ENCODE measurements at regions not wholly inside any gene's neighbourhood (a gene's known extent, or its start where the extent isn't known, plus 50 kb on each side); places are given as distances from the start of the nearest gene placed in this dataset.
"Not testable (repeated sequence)": the region's sequence is repeated elsewhere in the genome, so short reads cannot be mapped to it uniquely, and the experiment has no call there.

- Histone ChIP-seq H3K27ac (no peak overlapping the region), H3K9me3 (replicated peaks) (no peaks in the 10 kb centered on the region), H3K4me1 (no peaks in the 10 kb centered on the region), H3K4me3 (no peak overlapping the region), H3K27me3 (no peaks in the 10 kb centered on the region), H3K36me3 (no peaks in the 10 kb centered on the region)
- DNase-seq: no peak
Measured at GRCh38 chrX:97860226-97860625, 976.5 kb downstream of the RPA4 start.

DNA sequence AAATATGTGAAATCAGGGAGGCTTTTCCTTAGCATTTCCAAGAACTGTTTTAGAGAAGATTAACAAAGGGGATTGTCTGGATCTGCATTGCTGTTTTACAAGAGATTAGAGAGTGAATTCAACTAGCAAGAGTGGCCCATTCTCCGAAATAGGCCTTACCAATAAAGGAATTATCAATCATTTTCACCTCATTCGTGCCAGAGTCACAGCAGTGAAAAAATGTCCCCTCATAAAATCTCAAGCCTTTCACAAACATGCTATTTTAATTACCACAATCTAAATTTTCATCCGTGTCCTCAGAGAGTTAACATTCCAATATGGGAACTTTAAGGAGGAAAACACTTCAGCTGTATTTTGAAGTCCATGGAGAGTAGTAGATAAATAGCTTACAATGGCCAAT is 979.6 kb downstream of the RPA4 start:
- Histone ChIP-seq H3K36me3 (no peaks in the 10 kb centered on the region), H3K9me3 (replicated peaks) (no peaks in the 10 kb centered on the region), H3K27ac (no peak overlapping the region), H3K27me3 (no peaks in the 10 kb centered on the region), H3K4me1 (no peaks in the 10 kb centered on the region), H3K4me3 (no peak overlapping the region)
- DNase-seq: no peak

- Histone ChIP-seq H3K27me3 (no peaks in the 10 kb centered on the region), H3K27ac (no peak overlapping the region), H3K36me3 (no peaks in the 10 kb centered on the region), H3K4me1 (no peaks in the 10 kb centered on the region), H3K4me3 (no peak overlapping the region), H3K9me3 (replicated peaks) (no peaks in the 10 kb centered on the region)
- DNase-seq: no peak
Measured at GRCh38 chrX:97867266-97867665, 983.6 kb downstream of the RPA4 start.

GRCh38 chrX:97876697-97877407 is 993.1 kb downstream of the RPA4 start:
- H3K9me3 ChIP-seq (replicated peaks): no peaks in the 10 kb centered on the region
- no peak overlapping the region for H3K4me3 ChIP-seq
- no peaks in the 10 kb centered on the region for H3K4me1 ChIP-seq
- no peaks in the 10 kb centered on the region for H3K36me3 ChIP-seq
- no peaks in the 10 kb centered on the region for H3K27me3 ChIP-seq
- no peak for DNase-seq
- H3K27ac ChIP-seq: no peak overlapping the region

- Histone ChIP-seq H3K27ac (no peak overlapping the region), H3K4me1 (no peaks in the 10 kb centered on the region), H3K9me3 (replicated peaks) (no peaks in the 10 kb centered on the region), H3K4me3 (no peak overlapping the region), H3K27me3 (no peaks in the 10 kb centered on the region), H3K36me3 (no peaks in the 10 kb centered on the region)
- no peak for DNase-seq
Measured at GRCh38 chrX:97882306-97882705, 998.6 kb downstream of the RPA4 start.

DNA sequence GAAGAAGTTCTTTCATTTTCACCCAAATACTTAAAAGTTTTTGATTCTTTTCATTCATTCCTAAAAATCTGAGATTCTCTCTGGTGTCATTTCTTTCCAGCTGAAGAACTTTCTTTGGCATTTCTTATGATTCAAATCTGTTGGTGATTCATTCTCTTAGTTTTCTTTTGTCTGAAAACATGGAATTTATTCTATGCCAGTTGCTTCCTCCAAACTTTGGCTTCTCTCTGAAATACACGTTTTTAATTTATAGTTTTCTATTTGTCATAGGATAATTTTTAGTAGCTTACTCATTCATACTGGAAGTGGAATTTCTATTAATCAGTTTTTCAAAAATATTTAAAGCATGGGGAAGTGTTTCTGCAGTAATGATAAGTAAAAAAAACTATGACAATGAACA is 1012.0 kb downstream of the RPA4 start:
- DNase-seq: no peak
- Histone ChIP-seq H3K4me1 (no peaks in the 10 kb centered on the region), H3K27me3 (no peaks in the 10 kb centered on the region), H3K9me3 (replicated peaks) (no peaks in the 10 kb centered on the region), H3K4me3 (no peak overlapping the region), H3K36me3 (no peaks in the 10 kb centered on the region), H3K27ac (no peak overlapping the region)

GRCh38 chrX:97897998-97898397 is 1014.3 kb downstream of the RPA4 start:
- DNase-seq: no peak
- Histone ChIP-seq H3K4me3 (no peak overlapping the region), H3K27ac (no peak overlapping the region)

GRCh38 chrX:97898798-97899197 is 1015.1 kb downstream of the RPA4 start:
- Histone ChIP-seq H3K4me3 (no peak overlapping the region), H3K36me3 (no peaks in the 10 kb centered on the region), H3K9me3 (replicated peaks) (no peaks in the 10 kb centered on the region), H3K27ac (no peak overlapping the region), H3K27me3 (no peaks in the 10 kb centered on the region), H3K4me1 (no peaks in the 10 kb centered on the region)
- DNase-seq: no peak

More at GRCh38 chrX:97897998-97898397, 1014.3 kb downstream of the RPA4 start:
- no peaks in the 10 kb centered on the region for H3K9me3 ChIP-seq (replicated peaks)
- H3K4me1 ChIP-seq: no peaks in the 10 kb centered on the region
- H3K27me3 ChIP-seq: no peaks in the 10 kb centered on the region
- no peaks in the 10 kb centered on the region for H3K36me3 ChIP-seq

- Histone ChIP-seq H3K9me3 (replicated peaks) (no peaks in the 10 kb centered on the region), H3K4me1 (no peaks in the 10 kb centered on the region), H3K4me3 (no peak overlapping the region), H3K36me3 (no peaks in the 10 kb centered on the region), H3K27me3 (no peaks in the 10 kb centered on the region), H3K27ac (no peak overlapping the region)
- no peak for DNase-seq
Measured at GRCh38 chrX:97907791-97908190, 1024.1 kb downstream of the RPA4 start.

DNA sequence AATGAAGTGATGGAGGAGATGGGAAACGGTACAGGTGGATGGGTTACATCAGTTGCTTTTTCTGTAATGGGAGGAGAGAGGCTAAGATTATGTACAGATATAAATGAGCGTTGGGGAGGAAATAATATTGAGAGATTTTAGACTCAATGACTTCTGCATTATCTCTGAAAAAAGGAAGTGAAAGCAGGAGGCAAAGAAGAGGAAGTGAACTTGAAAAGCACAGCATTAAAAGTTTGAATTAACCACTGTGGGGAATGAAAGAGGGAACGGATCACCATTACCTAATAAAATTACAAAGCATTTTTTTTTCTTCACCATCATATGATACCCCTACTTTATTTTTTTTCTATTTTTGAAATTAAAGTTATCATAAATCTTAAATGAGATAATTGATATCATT is 1025.5 kb downstream of the RPA4 start:
- H3K27ac ChIP-seq: no peak overlapping the region
- no peaks in the 10 kb centered on the region for H3K9me3 ChIP-seq (replicated peaks)
- H3K4me3 ChIP-seq: no peak overlapping the region
- no peaks in the 10 kb centered on the region for H3K27me3 ChIP-seq
- no peak for DNase-seq
- no peaks in the 10 kb centered on the region for H3K36me3 ChIP-seq
- H3K4me1 ChIP-seq: no peaks in the 10 kb centered on the region

- not testable (repeated sequence) for H3K27ac ChIP-seq; H3K9me3 ChIP-seq (replicated peaks); H3K36me3 ChIP-seq; H3K4me1 ChIP-seq; H3K27me3 ChIP-seq; H3K4me3 ChIP-seq; DNase-seq
Measured at GRCh38 chrX:97915390-97915789, 1031.7 kb downstream of the RPA4 start.

DNA sequence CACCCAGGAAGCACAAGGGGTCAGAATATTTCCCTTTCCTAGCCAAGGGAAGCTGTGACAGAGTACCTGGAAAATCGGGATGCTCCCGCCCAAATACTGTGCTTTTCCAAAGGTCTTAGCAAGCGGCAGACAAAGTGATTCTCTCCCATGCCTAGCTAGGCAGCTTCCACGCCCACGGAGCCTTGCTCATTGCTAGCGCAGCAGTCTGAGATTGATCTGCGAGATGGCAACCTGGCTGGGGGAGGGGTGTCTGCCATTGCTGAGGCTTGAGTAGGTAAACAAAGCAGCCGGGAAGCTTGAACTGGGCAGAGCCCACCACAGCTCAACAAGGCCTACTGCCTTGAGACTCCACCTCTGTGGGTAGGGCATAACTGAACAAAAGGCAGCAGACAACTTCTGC is 1037.5 kb downstream of the RPA4 start:
- not testable (repeated sequence) for DNase-seq; H3K9me3 ChIP-seq (replicated peaks); H3K4me3 ChIP-seq; H3K27me3 ChIP-seq; H3K27ac ChIP-seq; H3K36me3 ChIP-seq; H3K4me1 ChIP-seq

- H3K27ac ChIP-seq: no peak overlapping the region
- H3K9me3 ChIP-seq (replicated peaks): no peaks in the 10 kb centered on the region
- H3K36me3 ChIP-seq: no peaks in the 10 kb centered on the region
- no peaks in the 10 kb centered on the region for H3K27me3 ChIP-seq
- H3K4me3 ChIP-seq: no peak overlapping the region
- no peak for DNase-seq
- H3K4me1 ChIP-seq: no peaks in the 10 kb centered on the region
Measured at GRCh38 chrX:97931586-97931985, 1047.9 kb downstream of the RPA4 start.

- no peak for DNase-seq
- Histone ChIP-seq H3K27ac (no peak overlapping the region), H3K9me3 (replicated peaks) (no peaks in the 10 kb centered on the region), H3K36me3 (no peaks in the 10 kb centered on the region), H3K27me3 (no peaks in the 10 kb centered on the region), H3K4me1 (no peaks in the 10 kb centered on the region), H3K4me3 (no peak overlapping the region)
Measured at GRCh38 chrX:97936296-97936695, 1052.6 kb downstream of the RPA4 start.

DNA sequence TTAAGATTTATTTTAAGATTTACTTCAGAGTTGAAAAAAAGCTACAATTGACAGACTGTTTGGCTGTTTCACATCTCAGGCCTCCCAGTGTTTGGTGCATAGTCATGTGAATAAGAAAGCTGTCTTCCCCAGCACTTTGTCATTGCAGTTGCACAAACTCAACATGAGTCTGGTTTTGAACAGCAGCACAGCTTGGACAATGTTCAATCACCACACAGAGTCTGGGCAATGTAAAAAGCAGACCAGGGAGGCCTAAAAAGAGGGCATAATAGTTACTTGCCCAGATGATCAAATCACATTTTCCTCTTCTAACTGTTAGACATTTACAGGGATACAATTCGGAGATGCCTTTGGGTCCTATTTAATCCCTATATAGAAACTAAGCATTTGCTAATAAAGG is 1055.0 kb downstream of the RPA4 start:
- Histone ChIP-seq H3K4me1 (no peaks in the 10 kb centered on the region), H3K4me3 (no peak overlapping the region), H3K27ac (no peak overlapping the region), H3K9me3 (replicated peaks) (no peaks in the 10 kb centered on the region), H3K27me3 (no peaks in the 10 kb centered on the region), H3K36me3 (no peaks in the 10 kb centered on the region)
- no peak for DNase-seq

- no peaks in the 10 kb centered on the region for H3K4me1 ChIP-seq
- no peaks in the 10 kb centered on the region for H3K9me3 ChIP-seq (replicated peaks)
- H3K36me3 ChIP-seq: no peaks in the 10 kb centered on the region
- no peak overlapping the region for H3K27ac ChIP-seq
- no peak overlapping the region for H3K4me3 ChIP-seq
- DNase-seq: no peak
- no peaks in the 10 kb centered on the region for H3K27me3 ChIP-seq
Measured at GRCh38 chrX:97968376-97969163, 1084.9 kb downstream of the RPA4 start.

All from SJCRH30 (cell line).